GM21619 (cell line): ENCODE measurements at regions not wholly inside any gene's neighbourhood (a gene's known extent, or its start where the extent isn't known, plus 50 kb on each side); places are given as distances from the start of the nearest gene placed in this dataset.
"Not testable (repeated sequence)": the region's sequence is repeated elsewhere in the genome, so short reads cannot be mapped to it uniquely, and the experiment has no call there.

Experiments used
- ATAC-seq: cut with Tn5 transposase; IDR thresholded peaks from one replicate; pipeline ENCODE4 v1.9.1; 2021; ENCODE audit not compliant: unreplicated experiment

- ATAC-seq = no peak
Measured at GRCh38 chr7:126005064-126005463, 1075.4 kb upstream of the POT1 start.

GRCh38 chr7:126001349-126001748 lies 1071.7 kb upstream of the POT1 start:
- no peak for ATAC-seq

GRCh38 chr7:125984795-125985194 lies 1055.2 kb upstream of the POT1 start:
- ATAC-seq = no peak

- ATAC-seq = no peak
Measured at GRCh38 chr7:125971656-125972055, 1042.0 kb upstream of the POT1 start.

- ATAC-seq = no peak
Measured at GRCh38 chr7:125966278-125967048, 1036.8 kb upstream of the POT1 start.

- no peak for ATAC-seq
Measured at GRCh38 chr7:125934955-125935354, 1005.3 kb upstream of the POT1 start.

GRCh38 chr7:125934539-125934938 lies 1004.9 kb upstream of the POT1 start:
- ATAC-seq = no peak

- no peak for ATAC-seq
Measured at GRCh38 chr7:125930848-125931247, 1001.2 kb upstream of the POT1 start.

GRCh38 chr7:125927556-125927955 lies 997.9 kb upstream of the POT1 start:
- ATAC-seq = no peak

GRCh38 chr7:125926621-125927020 lies 997.0 kb upstream of the POT1 start:
- ATAC-seq = no peak

GRCh38 chr7:125924037-125924436 lies 994.4 kb upstream of the POT1 start:
- ATAC-seq = no peak

GRCh38 chr7:125915381-125915948 lies 985.8 kb upstream of the POT1 start:
- not testable (repeated sequence) for ATAC-seq

GRCh38 chr7:125908711-125909110 lies 979.1 kb upstream of the POT1 start:
- no peak for ATAC-seq

GRCh38 chr7:125899577-125899976 lies 970.0 kb upstream of the POT1 start:
- no peak for ATAC-seq

- ATAC-seq = no peak
Measured at GRCh38 chr7:125892434-125892833, 962.8 kb upstream of the POT1 start.

GRCh38 chr7:125878988-125879387 lies 949.4 kb upstream of the POT1 start:
- ATAC-seq = no peak

GRCh38 chr7:125878235-125878956 lies 948.8 kb upstream of the POT1 start:
- no peak for ATAC-seq

GRCh38 chr7:125877246-125877645 lies 947.6 kb upstream of the POT1 start:
- no peak for ATAC-seq

GRCh38 chr7:125876431-125876830 lies 946.8 kb upstream of the POT1 start:
- ATAC-seq = no peak

GRCh38 chr7:125871431-125871830 lies 941.8 kb upstream of the POT1 start:
- ATAC-seq = no peak

- ATAC-seq = no peak
Measured at GRCh38 chr7:125857606-125858005, 928.0 kb upstream of the POT1 start.

GRCh38 chr7:125848157-125848556 lies 918.5 kb upstream of the POT1 start:
- ATAC-seq = no peak
